Esophagus muscularis mucosa (tissue), 3 donors: ENCODE measurements at regions not wholly inside any gene's neighbourhood (a gene's known extent, or its start where the extent isn't known, plus 50 kb on each side); places are given as distances from the start of the nearest gene placed in this dataset.
A peak's percentile ranks its signal among the peaks of the same experiment; 100 is the strongest.

ENCODE experiments used
- CTCF ChIP-seq, 3 experiments: fragments of 200-600 bp in 2 of 3; fragments of 450-650 bp in 1 of 3; sonication (generic) in 2 of 3; IDR thresholded peaks; one replicate each; pipeline ENCODE4 v1.5.1; 2017 to 2019; ENCODE audit warnings: antibody characterized with exemption in 3 of 3, mild to moderate bottlenecking in 2 of 3, moderate library complexity in 1 of 3
- POLR2A ChIP-seq: fragments of 450-650 bp; IDR thresholded peaks from one replicate; pipeline ENCODE4 v1.6.1; 2017; ENCODE audit warnings: antibody characterized with exemption, moderate library complexity, mild to moderate bottlenecking, low read depth
- POLR2AphosphoS5 ChIP-seq, 2 donors: sonication (generic); formaldehyde crosslinking; IDR thresholded peaks; one replicate each; pipeline ENCODE4 v1.6.1; 2017; ENCODE audit warnings: antibody characterized with exemption in 2 of 2

DNA sequence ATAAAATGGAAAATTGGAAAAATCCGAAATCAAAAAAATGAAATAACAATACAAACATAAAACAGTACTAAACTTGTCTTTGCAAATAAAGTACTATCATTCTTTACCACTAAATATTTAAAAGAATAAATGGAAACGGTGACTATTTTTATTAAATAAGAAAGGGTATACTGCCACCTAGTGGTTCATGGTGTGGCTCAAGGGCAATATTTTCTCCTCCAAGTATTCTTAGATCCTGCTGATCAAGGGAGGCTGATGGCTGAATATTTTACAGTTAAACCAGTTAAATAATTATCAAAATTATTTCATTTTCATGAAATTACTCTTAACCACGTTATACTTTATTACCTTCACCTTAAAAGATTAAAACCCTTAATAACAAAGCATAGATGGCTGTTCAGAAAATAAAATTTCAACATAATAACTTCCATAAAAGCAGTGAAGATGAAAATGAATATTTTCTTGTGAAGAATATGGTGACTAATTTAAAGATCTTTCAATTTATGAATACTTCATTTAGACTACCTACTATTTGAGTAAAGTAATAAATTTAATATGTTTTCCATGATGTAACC lies 1793.9 kb downstream of the NCAM2 start:
- TF ChIP-seq CTCF (IDR thresholded peaks at IDR 0.05) = peak; percentile 53 to 77 (median 71)
- TF ChIP-seq POLR2A = no peak
- TF ChIP-seq POLR2AphosphoS5 (IDR thresholded peaks at IDR 0.05) = no peak
